BLaER1 (cell line): ENCODE measurements at regions not wholly inside any gene's neighbourhood (a gene's known extent, or its start where the extent isn't known, plus 50 kb on each side); places are given as distances from the start of the nearest gene placed in this dataset.

ENCODE experiments used
- H3K27ac ChIP-seq: shearing (Covaris generic); formaldehyde crosslinking; 2 replicates; pipeline ENCODE4 v1.8.1; 2022
- H3K27me3 ChIP-seq: shearing (Covaris generic); formaldehyde crosslinking; 2 replicates; pipeline ENCODE4 v1.8.1; 2022
- H3K36me3 ChIP-seq: shearing (Covaris generic); formaldehyde crosslinking; 2 replicates; pipeline ENCODE4 v1.8.1; 2022
- H3K4me1 ChIP-seq: shearing (Covaris generic); formaldehyde crosslinking; 2 replicates; pipeline ENCODE4 v1.8.1; 2022
- H3K4me2 ChIP-seq: shearing (Covaris generic); formaldehyde crosslinking; 2 replicates; pipeline ENCODE4 v1.8.1; 2022
- H3K4me3 ChIP-seq: shearing (Covaris generic); formaldehyde crosslinking; 2 replicates; pipeline ENCODE4 v1.8.1; 2022
- H3K9ac ChIP-seq: shearing (Covaris generic); formaldehyde crosslinking; 2 replicates; pipeline ENCODE4 v1.8.1; 2022
- H3K9me3 ChIP-seq: shearing (Covaris generic); formaldehyde crosslinking; 2 replicates; pipeline ENCODE4 v1.8.1; 2022
- H4K20me1 ChIP-seq: shearing (Covaris generic); formaldehyde crosslinking; 2 replicates; pipeline ENCODE4 v1.8.1; 2022
- Cebpa-rat ChIP-seq: shearing (Covaris generic); IDR thresholded peaks from 2 replicates; pipeline ENCODE4 v1.8.1; 2022

- TF ChIP-seq Cebpa-rat = no peak
- Histone ChIP-seq H4K20me1 (no peaks in the 10 kb centered on the region), H3K9me3 (no peaks in the 10 kb centered on the region), H3K4me3 (no peak overlapping the region), H3K4me2 (no peak overlapping the region), H3K27ac (no peak overlapping the region), H3K27me3 (no peaks in the 10 kb centered on the region), H3K4me1 (no peaks in the 10 kb centered on the region), H3K36me3 (no peaks in the 10 kb centered on the region), H3K9ac (no peak overlapping the region)
Measured at GRCh38 chr6:103587722-103588121, 1272.0 kb downstream of the HACE1 start.

- Histone ChIP-seq H3K4me3 (no peak overlapping the region), H4K20me1 (no peaks in the 10 kb centered on the region), H3K27ac (no peak overlapping the region), H3K36me3 (no peaks in the 10 kb centered on the region), H3K9ac (no peak overlapping the region), H3K4me2 (no peak overlapping the region), H3K4me1 (no peaks in the 10 kb centered on the region), H3K9me3 (no peaks in the 10 kb centered on the region), H3K27me3 (no peaks in the 10 kb centered on the region)
- no peak for TF ChIP-seq Cebpa-rat
Measured at GRCh38 chr6:103578115-103578514, 1281.6 kb downstream of the HACE1 start.

GRCh38 chr6:103570431-103570830 is 1289.3 kb downstream of the HACE1 start:
- no peaks in the 10 kb centered on the region for H3K4me1 ChIP-seq
- no peak overlapping the region for H3K9ac ChIP-seq
- no peak overlapping the region for H3K4me3 ChIP-seq
- H3K27me3 ChIP-seq = no peaks in the 10 kb centered on the region
- H3K9me3 ChIP-seq = no peaks in the 10 kb centered on the region
- no peak for TF ChIP-seq Cebpa-rat
- no peaks in the 10 kb centered on the region for H4K20me1 ChIP-seq
- no peaks in the 10 kb centered on the region for H3K36me3 ChIP-seq
- no peak overlapping the region for H3K27ac ChIP-seq
- H3K4me2 ChIP-seq = no peak overlapping the region

GRCh38 chr6:103554911-103555310 is 1304.8 kb downstream of the HACE1 start:
- H3K4me2 ChIP-seq = no peak overlapping the region
- no peaks in the 10 kb centered on the region for H4K20me1 ChIP-seq
- H3K4me1 ChIP-seq = no peaks in the 10 kb centered on the region
- no peaks in the 10 kb centered on the region for H3K9me3 ChIP-seq
- H3K27ac ChIP-seq = no peak overlapping the region
- no peak overlapping the region for H3K4me3 ChIP-seq
- no peaks in the 10 kb centered on the region for H3K27me3 ChIP-seq
- H3K9ac ChIP-seq = no peak overlapping the region
- no peak for TF ChIP-seq Cebpa-rat
- no peaks in the 10 kb centered on the region for H3K36me3 ChIP-seq

GRCh38 chr6:103538381-103538780 is 1321.3 kb downstream of the HACE1 start:
- H3K27me3 ChIP-seq = no peaks in the 10 kb centered on the region
- H3K9ac ChIP-seq = no peak overlapping the region
- H3K4me2 ChIP-seq = no peak overlapping the region
- H3K9me3 ChIP-seq = no peaks in the 10 kb centered on the region
- H3K4me3 ChIP-seq = no peak overlapping the region
- no peak for TF ChIP-seq Cebpa-rat
- no peaks in the 10 kb centered on the region for H3K4me1 ChIP-seq
- no peaks in the 10 kb centered on the region for H3K36me3 ChIP-seq
- no peak overlapping the region for H3K27ac ChIP-seq
- H4K20me1 ChIP-seq = no peaks in the 10 kb centered on the region

GRCh38 chr6:103534814-103535213 is 1324.9 kb downstream of the HACE1 start:
- Histone ChIP-seq H3K27ac (no peak overlapping the region), H3K4me3 (no peak overlapping the region), H3K27me3 (no peaks in the 10 kb centered on the region), H3K4me2 (no peak overlapping the region), H3K9ac (no peak overlapping the region), H3K4me1 (no peaks in the 10 kb centered on the region), H3K36me3 (no peaks in the 10 kb centered on the region), H3K9me3 (no peaks in the 10 kb centered on the region), H4K20me1 (no peaks in the 10 kb centered on the region)
- TF ChIP-seq Cebpa-rat = no peak

- H3K4me3 ChIP-seq = no peak overlapping the region
- H3K9me3 ChIP-seq = no peaks in the 10 kb centered on the region
- H3K36me3 ChIP-seq = no peaks in the 10 kb centered on the region
- no peaks in the 10 kb centered on the region for H4K20me1 ChIP-seq
- TF ChIP-seq Cebpa-rat = no peak
- H3K4me2 ChIP-seq = no peak overlapping the region
- H3K27me3 ChIP-seq = no peaks in the 10 kb centered on the region
- no peaks in the 10 kb centered on the region for H3K4me1 ChIP-seq
- H3K27ac ChIP-seq = no peak overlapping the region
- no peak overlapping the region for H3K9ac ChIP-seq
Measured at GRCh38 chr6:103534095-103534494, 1325.6 kb downstream of the HACE1 start.

GRCh38 chr6:103522045-103522444 is 1337.7 kb downstream of the HACE1 start:
- H3K9me3 ChIP-seq = no peaks in the 10 kb centered on the region
- H3K4me1 ChIP-seq = no peaks in the 10 kb centered on the region
- H3K4me2 ChIP-seq = no peak overlapping the region
- H3K27ac ChIP-seq = no peak overlapping the region
- H3K4me3 ChIP-seq = no peak overlapping the region
- H3K27me3 ChIP-seq = no peaks in the 10 kb centered on the region
- no peak for TF ChIP-seq Cebpa-rat
- no peaks in the 10 kb centered on the region for H3K36me3 ChIP-seq
- H4K20me1 ChIP-seq = no peaks in the 10 kb centered on the region
- H3K9ac ChIP-seq = no peak overlapping the region

- H3K4me1 ChIP-seq = no peaks in the 10 kb centered on the region
- no peak overlapping the region for H3K4me2 ChIP-seq
- no peaks in the 10 kb centered on the region for H4K20me1 ChIP-seq
- no peaks in the 10 kb centered on the region for H3K27me3 ChIP-seq
- no peaks in the 10 kb centered on the region for H3K9me3 ChIP-seq
- H3K9ac ChIP-seq = no peak overlapping the region
- no peaks in the 10 kb centered on the region for H3K36me3 ChIP-seq
- no peak for TF ChIP-seq Cebpa-rat
- H3K27ac ChIP-seq = no peak overlapping the region
- no peak overlapping the region for H3K4me3 ChIP-seq
Measured at GRCh38 chr6:103516336-103516735, 1343.4 kb downstream of the HACE1 start.

GRCh38 chr6:103507052-103507451 is 1352.7 kb downstream of the HACE1 start:
- Histone ChIP-seq H3K27ac (no peak overlapping the region), H3K36me3 (no peaks in the 10 kb centered on the region), H3K4me3 (no peak overlapping the region), H3K9me3 (no peaks in the 10 kb centered on the region), H3K4me1 (no peaks in the 10 kb centered on the region), H4K20me1 (no peaks in the 10 kb centered on the region), H3K4me2 (no peak overlapping the region), H3K27me3 (no peaks in the 10 kb centered on the region), H3K9ac (no peak overlapping the region)
- no peak for TF ChIP-seq Cebpa-rat

GRCh38 chr6:103505155-103505518 is 1354.6 kb downstream of the HACE1 start:
- H3K4me2 ChIP-seq = no peak overlapping the region
- H3K4me1 ChIP-seq = no peaks in the 10 kb centered on the region
- no peak overlapping the region for H3K9ac ChIP-seq
- no peak for TF ChIP-seq Cebpa-rat
- H3K9me3 ChIP-seq = no peaks in the 10 kb centered on the region
- H4K20me1 ChIP-seq = no peaks in the 10 kb centered on the region
- no peak overlapping the region for H3K27ac ChIP-seq
- no peaks in the 10 kb centered on the region for H3K27me3 ChIP-seq
- H3K36me3 ChIP-seq = no peaks in the 10 kb centered on the region
- no peak overlapping the region for H3K4me3 ChIP-seq
